8988T (cell line): ENCODE measurements at regions not wholly inside any gene's neighbourhood (a gene's known extent, or its start where the extent isn't known, plus 50 kb on each side); places are given as distances from the start of the nearest gene placed in this dataset.
"Not testable (repeated sequence)": the region's sequence is repeated elsewhere in the genome, so short reads cannot be mapped to it uniquely, and the experiment has no call there.

Experiments used
- DNase-seq: peaks from one replicate; pipeline ENCODE4 v3.0.0; 2011

- no peak for DNase-seq
These were observed 112.5 kb downstream of the RRAGC start for GRCh38 chr1:38746941-38747600.

GRCh38 chr1:38746402-38746935, 113.1 kb downstream of the RRAGC start:
- no peak for DNase-seq

- no peak for DNase-seq
These were observed 113.8 kb downstream of the RRAGC start for GRCh38 chr1:38745476-38746401.

GRCh38 chr1:38744452-38745350, 114.9 kb downstream of the RRAGC start:
- DNase-seq, result no peak

- no peak for DNase-seq
These were observed 116.4 kb downstream of the RRAGC start for GRCh38 chr1:38743184-38743583.

GRCh38 chr1:38741341-38741740, 118.2 kb downstream of the RRAGC start:
- DNase-seq, result no peak

- DNase-seq, result no peak
These were observed 119.1 kb downstream of the RRAGC start for GRCh38 chr1:38740487-38740886.

GRCh38 chr1:38738207-38738606, 121.4 kb downstream of the RRAGC start:
- DNase-seq, result no peak

GRCh38 chr1:38736399-38736798, 123.2 kb downstream of the RRAGC start:
- DNase-seq, result no peak

GRCh38 chr1:38735651-38736161, 123.9 kb downstream of the RRAGC start:
- no peak for DNase-seq

- no peak for DNase-seq
These were observed 125.8 kb downstream of the RRAGC start for GRCh38 chr1:38733761-38734160.

GRCh38 chr1:38730511-38731397, 128.8 kb downstream of the RRAGC start:
- no peak for DNase-seq

- no peak for DNase-seq
These were observed 131.0 kb downstream of the RRAGC start for GRCh38 chr1:38728585-38728908.

- no peak for DNase-seq
These were observed 131.6 kb downstream of the RRAGC start for GRCh38 chr1:38727684-38728584.

GRCh38 chr1:38725321-38725961, 134.1 kb downstream of the RRAGC start:
- DNase-seq, result not testable (repeated sequence)

- no peak for DNase-seq
These were observed 135.1 kb downstream of the RRAGC start for GRCh38 chr1:38724160-38725131.

- no peak for DNase-seq
These were observed 137.8 kb downstream of the RRAGC start for GRCh38 chr1:38721816-38722215.

- DNase-seq, result no peak
These were observed 139.7 kb downstream of the RRAGC start for GRCh38 chr1:38719880-38720279.

- DNase-seq, result no peak
These were observed 141.5 kb downstream of the RRAGC start for GRCh38 chr1:38718031-38718430.
